ENCODE measurements at regions not wholly inside any gene's neighbourhood (a gene's known extent, or its start where the extent isn't known, plus 50 kb on each side); places are given as distances from the start of the nearest gene placed in this dataset.

GRCh38 chrX:131724292-131724691 is 180.4 kb downstream of the OR13H1 start (continued):
- no peak for TF ChIP-seq ESRRA (IDR thresholded peaks at IDR 0.05; ENCODE audit: borderline replicate concordance, low read length)

DNA sequence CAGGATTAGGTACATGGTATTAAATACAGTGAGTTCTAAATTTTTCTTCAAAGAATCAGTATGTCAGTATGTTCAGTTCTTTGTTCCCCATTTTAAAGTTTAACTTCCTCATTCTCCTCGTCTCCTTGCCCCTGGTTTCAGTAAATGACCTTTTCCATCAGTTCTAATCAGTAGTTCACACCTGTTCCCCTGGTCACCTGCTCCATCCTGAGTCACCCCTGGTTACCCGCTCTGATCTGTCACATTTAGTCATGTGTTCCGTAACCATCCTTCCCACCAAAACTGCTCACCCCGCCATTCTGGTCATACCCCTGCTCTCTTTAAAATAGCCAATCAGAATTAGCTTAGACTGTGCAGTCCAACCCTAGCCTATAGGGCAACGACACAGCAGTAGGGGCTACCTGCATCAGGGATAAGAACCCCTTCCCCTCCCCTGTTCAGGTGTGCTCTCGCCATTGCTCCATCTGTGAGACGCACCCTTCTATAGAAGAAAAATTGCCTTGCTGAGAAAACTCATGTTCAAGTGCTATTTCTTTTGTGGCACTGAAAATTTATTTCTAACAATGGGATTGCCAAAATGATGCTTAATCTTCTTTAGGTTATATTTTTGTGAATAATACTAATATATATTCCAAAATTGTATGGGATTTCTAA is 181.3 kb downstream of the OR13H1 start:
- CTCF ChIA-PET: interaction anchor here (1.0 kb wide), 1 partner anchor 59 kb away, joined by 3 read pairs; no protein-coding TSS in a partner anchor
- Histone ChIP-seq H3K9me3 (peaks cover 7% of the 10 kb centered on the region; the same call in 1 of the 3 replicates), H3K27ac (no peak overlapping the region), H3K4me2 (no peak overlapping the region), H3K4me1 (no peaks in the 10 kb centered on the region), H3K4me3 (no peak overlapping the region)
- POLR2A ChIA-PET: no interaction called here
- FAIRE-seq (no peak), ATAC-seq (no peak), DNase-seq (ENCODE audit: low read depth in 1 of 2, low spot score in 1 of 2) (no peak)
- WGBS (ENCODE audit: missing lambda C conversion rate): 38% methylated on average over 7 of the region's 7 CpGs
- TF ChIP-seq RCOR1 (IDR thresholded peaks at IDR 0.05; ENCODE audit: low read depth, low read length) (no peak), MAZ (IDR thresholded peaks at IDR 0.05; ENCODE audit: borderline replicate concordance, low read depth, low read length) (no peak)

DNA sequence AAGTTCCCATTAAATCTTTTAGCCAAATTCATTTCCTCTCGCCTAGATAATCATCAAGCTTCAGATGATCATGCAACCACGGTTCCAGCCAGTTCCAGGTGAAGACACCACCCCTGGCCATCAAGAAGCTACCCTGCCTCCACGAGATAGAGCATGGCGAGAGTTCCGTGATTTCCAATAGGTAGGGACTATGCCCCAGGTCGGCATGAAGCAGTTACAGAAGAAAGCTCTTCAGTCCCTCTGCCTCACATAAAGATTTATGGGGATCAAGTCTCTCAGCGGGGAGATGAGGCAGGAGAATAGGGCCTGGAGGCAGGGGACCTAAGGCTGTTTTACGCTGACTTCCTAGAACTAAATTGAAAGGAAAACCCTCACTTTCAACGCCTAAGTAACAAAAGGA is 183.9 kb downstream of the OR13H1 start:
- Histone ChIP-seq H3K9me3 (peaks cover 7% of the 10 kb centered on the region; the same call in 1 of the 3 replicates), H3K4me3 (no peak overlapping the region), H3K4me1 (no peaks in the 10 kb centered on the region), H3K27ac (no peak overlapping the region), H3K4me2 (peak overlapping the region; percentile 52; the same call in 1 of the 3 replicates)
- DNase-seq (ENCODE audit: low read depth in 1 of 2, low spot score in 1 of 2) (no peak), FAIRE-seq (no peak), ATAC-seq (no peak)
- ChIA-PET POLR2A (no interaction called here), CTCF (interaction anchor here (1.4 kb wide), 1 partner anchor 23 kb away, joined by 4 read pairs; no protein-coding TSS in a partner anchor)
- WGBS (ENCODE audit: missing lambda C conversion rate): 79% methylated on average over 9 of the region's 9 CpGs
- TF ChIP-seq MAFK (IDR thresholded peaks at IDR 0.05; ENCODE audit: partially characterized antibody) (no peak), HMGXB4 (CRISPR knock-in tag; IDR thresholded peaks at IDR 0.05; ENCODE audit: borderline replicate concordance) (no peak), ZFP36 (IDR thresholded peaks at IDR 0.05; ENCODE audit: borderline replicate concordance, partially characterized antibody) (no peak), MYC (IDR thresholded peaks at IDR 0.05; ENCODE audit: borderline replicate concordance, low read length) (no peak), HOXA7 (CRISPR knock-in tag; IDR thresholded peaks at IDR 0.05) (no peak), TFCP2L1 (CRISPR knock-in tag; IDR thresholded peaks at IDR 0.05) (no peak), ESRRA (IDR thresholded peaks at IDR 0.05; ENCODE audit: borderline replicate concordance, low read length) (no peak), CEBPB (IDR thresholded peaks at IDR 0.05) (no peak), FOSL2 (IDR thresholded peaks at IDR 0.05) (no peak), FOSL2 (CRISPR knock-in tag; IDR thresholded peaks at IDR 0.05) (no peak), POLR2AphosphoS2 (conservative IDR thresholded peaks at IDR 0.05; ENCODE audit: low read length) (no peak)
- TF ChIP-seq, protein P1, sequence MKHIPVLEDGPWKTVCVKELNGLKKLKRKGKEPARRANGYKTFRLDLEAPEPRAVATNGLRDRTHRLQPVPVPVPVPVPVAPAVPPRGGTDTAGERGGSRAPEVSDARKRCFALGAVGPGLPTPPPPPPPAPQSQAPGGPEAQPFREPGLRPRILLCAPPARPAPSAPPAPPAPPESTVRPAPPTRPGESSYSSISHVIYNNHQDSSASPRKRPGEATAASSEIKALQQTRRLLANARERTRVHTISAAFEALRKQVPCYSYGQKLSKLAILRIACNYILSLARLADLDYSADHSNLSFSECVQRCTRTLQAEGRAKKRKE (CRISPR knock-in tag; IDR thresholded peaks at IDR 0.05; ENCODE audit: low read depth): no peak

- Histone ChIP-seq H3K4me2 (peak overlapping the region; percentile 52), H3K4me1 (no peaks in the 10 kb centered on the region), H3K27ac (peak overlapping the region; percentile 47 to 57; a peak in 2 of 6 replicates), H3K9me3 (peaks cover 7% of the 10 kb centered on the region; the same call in 1 of the 3 replicates), H3K4me3 (peak overlapping the region; percentile 30; the same call in 2 of the 3 replicates)
- DNase-seq (ENCODE audit: low read depth in 1 of 2, low spot score in 1 of 2) (peak in 1 of 2 experiments; percentile 76), ATAC-seq (peak; percentile 30 to 91; a peak in 4 of 6 replicates), FAIRE-seq (no peak)
- ChIA-PET POLR2A (no interaction called here), CTCF (interaction anchor here (1.0 to 1.4 kb wide), 2 partner anchors 18 to 24 kb away, joined by 3 to 4 read pairs; no protein-coding TSS in a partner anchor)
- TF ChIP-seq RAD21 (conservative IDR thresholded peaks at IDR 0.05 in 1 of 2, IDR thresholded peaks at IDR 0.05 in 1 of 2) (peak; percentile 48 to 50), MAZ (IDR thresholded peaks at IDR 0.05; ENCODE audit: borderline replicate concordance, low read depth, low read length) (no peak), CTCF (IDR thresholded peaks at IDR 0.05) (peak; percentile 24; the same call in 2 of the 3 replicates), ZFP36 (IDR thresholded peaks at IDR 0.05; ENCODE audit: borderline replicate concordance, partially characterized antibody) (no peak), POLR2AphosphoS2 (conservative IDR thresholded peaks at IDR 0.05; ENCODE audit: low read length) (no peak), ESRRA (IDR thresholded peaks at IDR 0.05; ENCODE audit: borderline replicate concordance, low read length) (no peak), MAX (IDR thresholded peaks at IDR 0.05) (no peak), FOXS1 (CRISPR knock-in tag; IDR thresholded peaks at IDR 0.05) (no peak)
- TF ChIP-seq, protein P2, sequence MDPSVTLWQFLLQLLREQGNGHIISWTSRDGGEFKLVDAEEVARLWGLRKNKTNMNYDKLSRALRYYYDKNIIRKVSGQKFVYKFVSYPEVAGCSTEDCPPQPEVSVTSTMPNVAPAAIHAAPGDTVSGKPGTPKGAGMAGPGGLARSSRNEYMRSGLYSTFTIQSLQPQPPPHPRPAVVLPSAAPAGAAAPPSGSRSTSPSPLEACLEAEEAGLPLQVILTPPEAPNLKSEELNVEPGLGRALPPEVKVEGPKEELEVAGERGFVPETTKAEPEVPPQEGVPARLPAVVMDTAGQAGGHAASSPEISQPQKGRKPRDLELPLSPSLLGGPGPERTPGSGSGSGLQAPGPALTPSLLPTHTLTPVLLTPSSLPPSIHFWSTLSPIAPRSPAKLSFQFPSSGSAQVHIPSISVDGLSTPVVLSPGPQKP (IDR thresholded peaks at IDR 0.05; ENCODE audit: low read depth, low read length): no peak
- TF ChIP-seq, protein P3, sequence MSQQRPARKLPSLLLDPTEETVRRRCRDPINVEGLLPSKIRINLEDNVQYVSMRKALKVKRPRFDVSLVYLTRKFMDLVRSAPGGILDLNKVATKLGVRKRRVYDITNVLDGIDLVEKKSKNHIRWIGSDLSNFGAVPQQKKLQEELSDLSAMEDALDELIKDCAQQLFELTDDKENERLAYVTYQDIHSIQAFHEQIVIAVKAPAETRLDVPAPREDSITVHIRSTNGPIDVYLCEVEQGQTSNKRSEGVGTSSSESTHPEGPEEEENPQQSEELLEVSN (IDR thresholded peaks at IDR 0.05; ENCODE audit: borderline replicate concordance, low read depth): no peak
- 76% methylated on average over 19 of the region's 19 CpGs for WGBS (ENCODE audit: missing lambda C conversion rate)
Observed at GRCh38 chrX:131728295-131729145, 184.6 kb downstream of the OR13H1 start.

Data from A549 (cell line).